ENCODE measurements at regions not wholly inside any gene's neighbourhood (a gene's known extent, or its start where the extent isn't known, plus 50 kb on each side); places are given as distances from the start of the nearest gene placed in this dataset.

GRCh38 chr3:150278843-150279381, 129.2 kb upstream of the TSC22D2 start:
- Histone ChIP-seq H3K27me3 (ENCODE audit: control insufficient read depth, insufficient read depth, low read length) (peaks cover 2% of the 10 kb centered on the region), H3K9me3 (ENCODE audit: control insufficient read depth, insufficient read depth, low read length) (no peaks in the 10 kb centered on the region), H3K4me3 (ENCODE audit: low read length) (no peak overlapping the region), H3K36me3 (ENCODE audit: control insufficient read depth, insufficient read depth, low read length) (no peaks in the 10 kb centered on the region), H3K4me1 (ENCODE audit: control insufficient read depth, insufficient read depth, low read length) (no peaks in the 10 kb centered on the region), H3K27ac (ENCODE audit: low read length) (no peak overlapping the region)
- 93% methylated on average over 5 of the region's 7 CpGs for WGBS (ENCODE audit: insufficient coverage)
- intact Hi-C loops (cut with micrococcal nuclease), result no loop called here
- Mint-ChIP-seq H3K4me3 (no peak overlapping the region), H3K9me3 (no peaks in the 10 kb centered on the region), H3K27ac (no peak overlapping the region), H3K4me1 (no peaks in the 10 kb centered on the region), H3K36me3 (no peaks in the 10 kb centered on the region), H3K27me3 (ENCODE audit: low read depth in 2 of 2) (peaks cover 20 to 35% of the 10 kb centered on the region in 2 donors)
- TF ChIP-seq CTCF (IDR thresholded peaks at IDR 0.05), result no peak
- DNase-seq, result no peak
- no peak for ATAC-seq

- no peak for DNase-seq
- no peak for ATAC-seq
- Mint-ChIP-seq H3K36me3 (no peaks in the 10 kb centered on the region), H3K4me1 (no peaks in the 10 kb centered on the region), H3K9me3 (no peaks in the 10 kb centered on the region), H3K27me3 (ENCODE audit: low read depth in 2 of 2) (peaks cover 17 to 34% of the 10 kb centered on the region in 2 donors), H3K4me3 (no peak overlapping the region), H3K27ac (no peak overlapping the region)
- H3K9me3 ChIP-seq (ENCODE audit: control insufficient read depth, insufficient read depth, low read length), result no peaks in the 10 kb centered on the region
- no peak overlapping the region for H3K27ac ChIP-seq (ENCODE audit: low read length)
- intact Hi-C loops (cut with micrococcal nuclease), result no loop called here
- no peaks in the 10 kb centered on the region for H3K4me1 ChIP-seq (ENCODE audit: control insufficient read depth, insufficient read depth, low read length)
- H3K4me3 ChIP-seq (ENCODE audit: low read length), result no peak overlapping the region
- peaks cover 2% of the 10 kb centered on the region for H3K27me3 ChIP-seq (ENCODE audit: control insufficient read depth, insufficient read depth, low read length)
- H3K36me3 ChIP-seq (ENCODE audit: control insufficient read depth, insufficient read depth, low read length), result no peaks in the 10 kb centered on the region
- no peak for TF ChIP-seq CTCF (IDR thresholded peaks at IDR 0.05)
These were observed 129.9 kb upstream of the TSC22D2 start for GRCh38 chr3:150278195-150278594.

- intact Hi-C loops (cut with micrococcal nuclease), result no loop called here
- peaks cover 17 to 31% of the 10 kb centered on the region in 2 donors for H3K27me3 Mint-ChIP-seq (ENCODE audit: low read depth in 2 of 2)
- H3K4me3 Mint-ChIP-seq, result no peak overlapping the region
These were observed 130.7 kb upstream of the TSC22D2 start for GRCh38 chr3:150277444-150277843.

More at GRCh38 chr3:150277444-150277843, 130.7 kb upstream of the TSC22D2 start:
- H3K36me3 ChIP-seq (ENCODE audit: control insufficient read depth, insufficient read depth, low read length), result no peaks in the 10 kb centered on the region
- peaks cover 2% of the 10 kb centered on the region for H3K27me3 ChIP-seq (ENCODE audit: control insufficient read depth, insufficient read depth, low read length)
- Mint-ChIP-seq H3K9me3 (no peaks in the 10 kb centered on the region), H3K4me1 (no peaks in the 10 kb centered on the region), H3K27ac (no peak overlapping the region), H3K36me3 (no peaks in the 10 kb centered on the region)
- H3K4me1 ChIP-seq (ENCODE audit: control insufficient read depth, insufficient read depth, low read length), result no peaks in the 10 kb centered on the region
- ATAC-seq (no peak), DNase-seq (no peak)
- no peak overlapping the region for H3K27ac ChIP-seq (ENCODE audit: low read length)
- H3K9me3 ChIP-seq (ENCODE audit: control insufficient read depth, insufficient read depth, low read length), result no peaks in the 10 kb centered on the region
- no peak overlapping the region for H3K4me3 ChIP-seq (ENCODE audit: low read length)
- no peak for TF ChIP-seq CTCF (IDR thresholded peaks at IDR 0.05)

Data from natural killer cell (primary cell).